ENCODE measurements at regions not wholly inside any gene's neighbourhood (a gene's known extent, or its start where the extent isn't known, plus 50 kb on each side); places are given as distances from the start of the nearest gene placed in this dataset.

DNA sequence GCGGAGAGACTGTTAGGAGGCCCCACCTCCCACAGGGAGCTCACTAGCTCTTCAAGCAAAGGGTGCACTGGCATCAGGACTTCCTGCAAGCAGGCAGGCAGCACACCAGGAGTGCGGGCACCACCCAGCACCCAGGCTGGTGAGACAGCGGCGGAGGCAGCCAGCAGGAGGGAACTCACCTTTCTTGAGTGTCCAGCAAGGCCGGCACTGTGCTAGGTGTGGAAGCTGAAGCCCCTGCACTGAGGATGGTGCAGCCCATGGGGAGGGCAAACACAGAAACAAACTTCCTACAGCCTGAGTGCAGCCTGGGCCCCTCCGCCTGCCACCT, 100.7 kb upstream of the ID2 start:
- TF ChIP-seq, protein P1, sequence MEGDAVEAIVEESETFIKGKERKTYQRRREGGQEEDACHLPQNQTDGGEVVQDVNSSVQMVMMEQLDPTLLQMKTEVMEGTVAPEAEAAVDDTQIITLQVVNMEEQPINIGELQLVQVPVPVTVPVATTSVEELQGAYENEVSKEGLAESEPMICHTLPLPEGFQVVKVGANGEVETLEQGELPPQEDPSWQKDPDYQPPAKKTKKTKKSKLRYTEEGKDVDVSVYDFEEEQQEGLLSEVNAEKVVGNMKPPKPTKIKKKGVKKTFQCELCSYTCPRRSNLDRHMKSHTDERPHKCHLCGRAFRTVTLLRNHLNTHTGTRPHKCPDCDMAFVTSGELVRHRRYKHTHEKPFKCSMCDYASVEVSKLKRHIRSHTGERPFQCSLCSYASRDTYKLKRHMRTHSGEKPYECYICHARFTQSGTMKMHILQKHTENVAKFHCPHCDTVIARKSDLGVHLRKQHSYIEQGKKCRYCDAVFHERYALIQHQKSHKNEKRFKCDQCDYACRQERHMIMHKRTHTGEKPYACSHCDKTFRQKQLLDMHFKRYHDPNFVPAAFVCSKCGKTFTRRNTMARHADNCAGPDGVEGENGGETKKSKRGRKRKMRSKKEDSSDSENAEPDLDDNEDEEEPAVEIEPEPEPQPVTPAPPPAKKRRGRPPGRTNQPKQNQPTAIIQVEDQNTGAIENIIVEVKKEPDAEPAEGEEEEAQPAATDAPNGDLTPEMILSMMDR (IDR thresholded peaks at IDR 0.05; ENCODE audit: low read depth, low read length), result no peak
- no peak for TF ChIP-seq POLR2A (IDR thresholded peaks at IDR 0.05; ENCODE audit: extremely low read depth, insufficient read length)
- TF ChIP-seq MYC (IDR thresholded peaks at IDR 0.05; ENCODE audit: low read depth, low read length), result no peak

All from NB4 (cell line).